ENCODE measurements at regions not wholly inside any gene's neighbourhood (a gene's known extent, or its start where the extent isn't known, plus 50 kb on each side); places are given as distances from the start of the nearest gene placed in this dataset.

- Histone ChIP-seq H3K9me3 (replicated peaks; ENCODE audit: control insufficient read depth, low read depth, low read length) (no peaks in the 10 kb centered on the region), H3K27ac (ENCODE audit: low read length) (no peak overlapping the region), H3K36me3 (ENCODE audit: control insufficient read depth, insufficient read depth, low read length) (no peaks in the 10 kb centered on the region), H3K4me1 (ENCODE audit: control insufficient read depth, insufficient read depth, low read length) (no peaks in the 10 kb centered on the region), H3K27me3 (ENCODE audit: control insufficient read depth, insufficient read depth, low read length) (no peaks in the 10 kb centered on the region), H3K4me3 (ENCODE audit: low read length) (no peak overlapping the region)
- DNase-seq: no peak
These were observed 643.8 kb downstream of the FAT4 start for GRCh38 chr4:125958519-125958918.

- no peak for DNase-seq
- no peaks in the 10 kb centered on the region for H3K27me3 ChIP-seq (ENCODE audit: control insufficient read depth, insufficient read depth, low read length)
- H3K4me1 ChIP-seq (ENCODE audit: control insufficient read depth, insufficient read depth, low read length): no peaks in the 10 kb centered on the region
- H3K36me3 ChIP-seq (ENCODE audit: control insufficient read depth, insufficient read depth, low read length): no peaks in the 10 kb centered on the region
- 96% methylated on average over 5 of the region's 5 CpGs for WGBS (ENCODE audit: insufficient coverage)
- no peaks in the 10 kb centered on the region for H3K9me3 ChIP-seq (replicated peaks; ENCODE audit: control insufficient read depth, low read depth, low read length)
- H3K4me3 ChIP-seq (ENCODE audit: low read length): no peak overlapping the region
- H3K27ac ChIP-seq (ENCODE audit: low read length): no peak overlapping the region
These were observed 646.9 kb downstream of the FAT4 start for GRCh38 chr4:125961626-125962025.

- no peaks in the 10 kb centered on the region for H3K4me1 ChIP-seq (ENCODE audit: control insufficient read depth, insufficient read depth, low read length)
- no peaks in the 10 kb centered on the region for H3K27me3 ChIP-seq (ENCODE audit: control insufficient read depth, insufficient read depth, low read length)
- no peak overlapping the region for H3K4me3 ChIP-seq (ENCODE audit: low read length)
- H3K9me3 ChIP-seq (replicated peaks; ENCODE audit: control insufficient read depth, low read depth, low read length): no peaks in the 10 kb centered on the region
- no CpG with 5 or more reads among the region's 4 CpGs for WGBS (ENCODE audit: insufficient coverage)
- DNase-seq: no peak
- H3K27ac ChIP-seq (ENCODE audit: low read length): no peak overlapping the region
- no peaks in the 10 kb centered on the region for H3K36me3 ChIP-seq (ENCODE audit: control insufficient read depth, insufficient read depth, low read length)
These were observed 661.2 kb downstream of the FAT4 start for GRCh38 chr4:125975861-125976397.

- no CpG with 5 or more reads among the region's 6 CpGs for WGBS (ENCODE audit: insufficient coverage)
- Histone ChIP-seq H3K4me3 (ENCODE audit: low read length) (no peak overlapping the region), H3K4me1 (ENCODE audit: control insufficient read depth, insufficient read depth, low read length) (no peaks in the 10 kb centered on the region), H3K9me3 (replicated peaks; ENCODE audit: control insufficient read depth, low read depth, low read length) (no peaks in the 10 kb centered on the region), H3K27me3 (ENCODE audit: control insufficient read depth, insufficient read depth, low read length) (no peaks in the 10 kb centered on the region), H3K27ac (ENCODE audit: low read length) (no peak overlapping the region), H3K36me3 (ENCODE audit: control insufficient read depth, insufficient read depth, low read length) (no peaks in the 10 kb centered on the region)
- no peak for DNase-seq
These were observed 665.2 kb downstream of the FAT4 start for GRCh38 chr4:125979950-125980349.

GRCh38 chr4:125983168-125983567 is 668.4 kb downstream of the FAT4 start:
- Histone ChIP-seq H3K27me3 (ENCODE audit: control insufficient read depth, insufficient read depth, low read length) (no peaks in the 10 kb centered on the region), H3K4me1 (ENCODE audit: control insufficient read depth, insufficient read depth, low read length) (no peaks in the 10 kb centered on the region), H3K27ac (ENCODE audit: low read length) (no peak overlapping the region), H3K36me3 (ENCODE audit: control insufficient read depth, insufficient read depth, low read length) (no peaks in the 10 kb centered on the region), H3K9me3 (replicated peaks; ENCODE audit: control insufficient read depth, low read depth, low read length) (no peaks in the 10 kb centered on the region), H3K4me3 (ENCODE audit: low read length) (no peak overlapping the region)
- no CpG with 5 or more reads among the region's 1 CpG for WGBS (ENCODE audit: insufficient coverage)
- DNase-seq: no peak

GRCh38 chr4:125985856-125986255 is 671.1 kb downstream of the FAT4 start:
- no peak overlapping the region for H3K27ac ChIP-seq (ENCODE audit: low read length)
- 75% methylated on average over 2 of the region's 3 CpGs for WGBS (ENCODE audit: insufficient coverage)
- no peak overlapping the region for H3K4me3 ChIP-seq (ENCODE audit: low read length)

GRCh38 chr4:125986307-125986706 is 671.6 kb downstream of the FAT4 start:
- H3K27ac ChIP-seq (ENCODE audit: low read length): no peak overlapping the region

More at GRCh38 chr4:125985856-125986255, 671.1 kb downstream of the FAT4 start:
- H3K9me3 ChIP-seq (replicated peaks; ENCODE audit: control insufficient read depth, low read depth, low read length): no peaks in the 10 kb centered on the region
- no peaks in the 10 kb centered on the region for H3K27me3 ChIP-seq (ENCODE audit: control insufficient read depth, insufficient read depth, low read length)
- H3K36me3 ChIP-seq (ENCODE audit: control insufficient read depth, insufficient read depth, low read length): no peaks in the 10 kb centered on the region
- DNase-seq: no peak
- H3K4me1 ChIP-seq (ENCODE audit: control insufficient read depth, insufficient read depth, low read length): no peaks in the 10 kb centered on the region

GRCh38 chr4:125988464-125988863 is 673.7 kb downstream of the FAT4 start:
- Histone ChIP-seq H3K36me3 (ENCODE audit: control insufficient read depth, insufficient read depth, low read length) (no peaks in the 10 kb centered on the region), H3K4me1 (ENCODE audit: control insufficient read depth, insufficient read depth, low read length) (no peaks in the 10 kb centered on the region)
- no CpG with 5 or more reads among the region's 1 CpG for WGBS (ENCODE audit: insufficient coverage)

More at GRCh38 chr4:125986307-125986706, 671.6 kb downstream of the FAT4 start:
- no peak for DNase-seq
- H3K9me3 ChIP-seq (replicated peaks; ENCODE audit: control insufficient read depth, low read depth, low read length): no peaks in the 10 kb centered on the region
- no peaks in the 10 kb centered on the region for H3K4me1 ChIP-seq (ENCODE audit: control insufficient read depth, insufficient read depth, low read length)
- H3K27me3 ChIP-seq (ENCODE audit: control insufficient read depth, insufficient read depth, low read length): no peaks in the 10 kb centered on the region
- H3K36me3 ChIP-seq (ENCODE audit: control insufficient read depth, insufficient read depth, low read length): no peaks in the 10 kb centered on the region
- H3K4me3 ChIP-seq (ENCODE audit: low read length): no peak overlapping the region
- 100% methylated on average over 3 of the region's 7 CpGs for WGBS (ENCODE audit: insufficient coverage)

GRCh38 chr4:125991398-125991797 is 676.6 kb downstream of the FAT4 start:
- H3K27me3 ChIP-seq (ENCODE audit: control insufficient read depth, insufficient read depth, low read length): no peaks in the 10 kb centered on the region
- H3K27ac ChIP-seq (ENCODE audit: low read length): no peak overlapping the region
- WGBS (ENCODE audit: insufficient coverage): no CpG with 5 or more reads among the region's 2 CpGs
- H3K36me3 ChIP-seq (ENCODE audit: control insufficient read depth, insufficient read depth, low read length): no peaks in the 10 kb centered on the region
- no peak overlapping the region for H3K4me3 ChIP-seq (ENCODE audit: low read length)
- no peaks in the 10 kb centered on the region for H3K9me3 ChIP-seq (replicated peaks; ENCODE audit: control insufficient read depth, low read depth, low read length)
- no peak for DNase-seq
- H3K4me1 ChIP-seq (ENCODE audit: control insufficient read depth, insufficient read depth, low read length): no peaks in the 10 kb centered on the region

More at GRCh38 chr4:125988464-125988863, 673.7 kb downstream of the FAT4 start:
- H3K9me3 ChIP-seq (replicated peaks; ENCODE audit: control insufficient read depth, low read depth, low read length): no peaks in the 10 kb centered on the region
- no peak for DNase-seq
- no peak overlapping the region for H3K4me3 ChIP-seq (ENCODE audit: low read length)
- H3K27ac ChIP-seq (ENCODE audit: low read length): no peak overlapping the region
- no peaks in the 10 kb centered on the region for H3K27me3 ChIP-seq (ENCODE audit: control insufficient read depth, insufficient read depth, low read length)

GRCh38 chr4:125992891-125993290 is 678.1 kb downstream of the FAT4 start:
- Histone ChIP-seq H3K4me3 (ENCODE audit: low read length) (no peak overlapping the region), H3K9me3 (replicated peaks; ENCODE audit: control insufficient read depth, low read depth, low read length) (no peaks in the 10 kb centered on the region), H3K27me3 (ENCODE audit: control insufficient read depth, insufficient read depth, low read length) (no peaks in the 10 kb centered on the region), H3K27ac (ENCODE audit: low read length) (no peak overlapping the region), H3K36me3 (ENCODE audit: control insufficient read depth, insufficient read depth, low read length) (no peaks in the 10 kb centered on the region), H3K4me1 (ENCODE audit: control insufficient read depth, insufficient read depth, low read length) (no peaks in the 10 kb centered on the region)
- 70% methylated on average over 2 of the region's 2 CpGs for whole genome bisulfite sequencing (ENCODE audit: insufficient coverage)
- DNase-seq: peak; percentile 12

GRCh38 chr4:125994024-125994423 is 679.3 kb downstream of the FAT4 start:
- WGBS (ENCODE audit: insufficient coverage): 70% methylated on average over 2 of the region's 9 CpGs
- Histone ChIP-seq H3K4me1 (ENCODE audit: control insufficient read depth, insufficient read depth, low read length) (no peaks in the 10 kb centered on the region), H3K27ac (ENCODE audit: low read length) (no peak overlapping the region), H3K9me3 (replicated peaks; ENCODE audit: control insufficient read depth, low read depth, low read length) (no peaks in the 10 kb centered on the region), H3K27me3 (ENCODE audit: control insufficient read depth, insufficient read depth, low read length) (no peaks in the 10 kb centered on the region), H3K4me3 (ENCODE audit: low read length) (no peak overlapping the region), H3K36me3 (ENCODE audit: control insufficient read depth, insufficient read depth, low read length) (no peaks in the 10 kb centered on the region)
- DNase-seq: no peak
